Astrocyte of the spinal cord (primary cell): ENCODE measurements at regions not wholly inside any gene's neighbourhood (a gene's known extent, or its start where the extent isn't known, plus 50 kb on each side); places are given as distances from the start of the nearest gene placed in this dataset.
A peak's percentile ranks its signal among the peaks of the same experiment; 100 is the strongest.

Source experiments
- DNase-seq: peaks from one replicate; pipeline ENCODE4 v3.0.0; 2011; ENCODE audit warnings: low read depth, low spot score
- H3K4me3 ChIP-seq: 2 replicates; pipeline ENCODE4 v1.5.1; 2011; ENCODE audit warnings: low read depth, mild to moderate bottlenecking, low read length, moderate library complexity
- CTCF ChIP-seq: IDR thresholded peaks from 2 replicates; pipeline ENCODE4 v1.5.1; 2012; ENCODE audit warnings: low read depth, mild to moderate bottlenecking, low read length, inconsistent platforms
- in situ Hi-C: cut with HindIII; loops from 2 replicates; pipeline ENCODE4 v1.10.0; 2017; ENCODE audit warnings: low sequenced_read_pairs

GRCh38 chr11:127393460-127393997, 393.0 kb upstream of the KIRREL3 start:
- H3K4me3 ChIP-seq = no peak overlapping the region
- TF ChIP-seq CTCF = no peak
- DNase-seq = no peak
- in situ Hi-C loops = no loop called here

GRCh38 chr11:127392575-127392974, 392.0 kb upstream of the KIRREL3 start:
- TF ChIP-seq CTCF = no peak
- no peak for DNase-seq
- in situ Hi-C loops = no loop called here
- no peak overlapping the region for H3K4me3 ChIP-seq

- no peak overlapping the region for H3K4me3 ChIP-seq
- no peak for DNase-seq
- in situ Hi-C loops = no loop called here
- TF ChIP-seq CTCF = no peak
Observed at GRCh38 chr11:127390465-127390864, 389.9 kb upstream of the KIRREL3 start.

- in situ Hi-C loops = no loop called here
- no peak for DNase-seq
- no peak overlapping the region for H3K4me3 ChIP-seq
- TF ChIP-seq CTCF = no peak
Observed at GRCh38 chr11:127385071-127385470, 384.5 kb upstream of the KIRREL3 start.

GRCh38 chr11:127383026-127383425, 382.5 kb upstream of the KIRREL3 start:
- TF ChIP-seq CTCF = no peak
- in situ Hi-C loops = no loop called here
- peak; percentile 31 for DNase-seq
- H3K4me3 ChIP-seq = no peak overlapping the region

- in situ Hi-C loops = no loop called here
- no peak overlapping the region for H3K4me3 ChIP-seq
- no peak for DNase-seq
- no peak for TF ChIP-seq CTCF
Observed at GRCh38 chr11:127381247-127381646, 380.7 kb upstream of the KIRREL3 start.

GRCh38 chr11:127379686-127380085, 379.1 kb upstream of the KIRREL3 start:
- in situ Hi-C loops = no loop called here
- no peak for DNase-seq
- no peak for TF ChIP-seq CTCF
- no peak overlapping the region for H3K4me3 ChIP-seq
